AG04450 (cell line): ENCODE measurements at regions not wholly inside any gene's neighbourhood (a gene's known extent, or its start where the extent isn't known, plus 50 kb on each side); places are given as distances from the start of the nearest gene placed in this dataset.

Experiments
- CTCF ChIA-PET: fragments of 300-600, 350-600 bp; formaldehyde crosslinking; extraction: SDS; loops from one replicate; lab custom pipeline; 2022; ENCODE audit warnings: antibody characterized with exemption, inconsistent platforms; lab: Charles Lee
- POLR2A ChIA-PET: fragments of 350-600 bp; formaldehyde crosslinking; extraction: SDS; loops from one replicate; lab custom pipeline; 2021; ENCODE audit warnings: antibody characterized with exemption, inconsistent platforms; lab: Yijun Ruan, JAX
- DNase-seq: peaks from one replicate; pipeline ENCODE4 v3.0.0-alpha.2; 2011; ENCODE audit warnings: low read depth, low spot score
- H3K27ac ChIP-seq: one replicate; pipeline ENCODE4 v1.5.1; 2012; ENCODE audit warnings: low read depth, low read length, control low read depth
- H3K27me3 ChIP-seq: one replicate; pipeline ENCODE4 v1.6.0; 2012; ENCODE audit warnings: low read length; ENCODE audit not compliant: control insufficient read depth, insufficient read depth
- H3K4me3 ChIP-seq: 2 replicates; pipeline ENCODE4 v1.5.1; 2011; ENCODE audit warnings: mild to moderate bottlenecking, low read depth, low read length, control low read depth
- H3K9me3 ChIP-seq: 2 replicates; pipeline ENCODE4 v1.5.1; 2012; ENCODE audit warnings: low read length; ENCODE audit not compliant: control insufficient read depth, insufficient read depth
- CTCF ChIP-seq: IDR thresholded peaks from 2 replicates; pipeline ENCODE4 v1.5.1; 2011; ENCODE audit warnings: low read depth, low read length, control low read depth, inconsistent platforms

- H3K4me3 ChIP-seq = no peak overlapping the region
- POLR2A ChIA-PET = no interaction called here
- DNase-seq = no peak
- H3K9me3 ChIP-seq = no peaks in the 10 kb centered on the region
- no peak overlapping the region for H3K27ac ChIP-seq
- H3K27me3 ChIP-seq = peaks cover 12% of the 10 kb centered on the region
- TF ChIP-seq CTCF = no peak
- CTCF ChIA-PET = no interaction called here
These were observed 80.4 kb downstream of the HSPH1 start for GRCh38 chr13:31081316-31081715.

GRCh38 chr13:31074756-31075155 lies 86.9 kb downstream of the HSPH1 start:
- TF ChIP-seq CTCF = no peak
- ChIA-PET CTCF (interaction anchor here (1.8 kb wide), 1 partner anchor 30 kb away, joined by 4 read pairs; no protein-coding TSS in a partner anchor), POLR2A (no interaction called here)
- DNase-seq = no peak
- H3K9me3 ChIP-seq = no peaks in the 10 kb centered on the region
- no peak overlapping the region for H3K27ac ChIP-seq
- peaks cover 10% of the 10 kb centered on the region for H3K27me3 ChIP-seq
- no peak overlapping the region for H3K4me3 ChIP-seq

GRCh38 chr13:31073859-31074718 lies 87.6 kb downstream of the HSPH1 start:
- no peak for TF ChIP-seq CTCF
- DNase-seq = no peak
- CTCF ChIA-PET = interaction anchor here (1.8 kb wide), 1 partner anchor 30 kb away, joined by 4 read pairs; no protein-coding TSS in a partner anchor
- Histone ChIP-seq H3K27me3 (peaks cover 6% of the 10 kb centered on the region), H3K27ac (no peak overlapping the region), H3K9me3 (no peaks in the 10 kb centered on the region), H3K4me3 (no peak overlapping the region)
- POLR2A ChIA-PET = no interaction called here

GRCh38 chr13:31072041-31072440 lies 89.7 kb downstream of the HSPH1 start:
- ChIA-PET CTCF (no interaction called here), POLR2A (no interaction called here)
- no peak for TF ChIP-seq CTCF
- no peak overlapping the region for H3K4me3 ChIP-seq
- H3K27ac ChIP-seq = no peak overlapping the region
- no peaks in the 10 kb centered on the region for H3K9me3 ChIP-seq
- peaks cover 6% of the 10 kb centered on the region for H3K27me3 ChIP-seq
- DNase-seq = no peak

- Histone ChIP-seq H3K9me3 (no peaks in the 10 kb centered on the region), H3K27ac (no peak overlapping the region), H3K27me3 (no peaks in the 10 kb centered on the region), H3K4me3 (no peak overlapping the region)
- ChIA-PET POLR2A (no interaction called here), CTCF (interaction anchor here (1.6 kb wide), 1 partner anchor 25 kb away, joined by 5 read pairs; no protein-coding TSS in a partner anchor)
- TF ChIP-seq CTCF = no peak
- no peak for DNase-seq
These were observed 91.7 kb downstream of the HSPH1 start for GRCh38 chr13:31069808-31070534.
